D721Med (cell line): ENCODE measurements at regions not wholly inside any gene's neighbourhood (a gene's known extent, or its start where the extent isn't known, plus 50 kb on each side); places are given as distances from the start of the nearest gene placed in this dataset.
"Not testable (repeated sequence)": the region's sequence is repeated elsewhere in the genome, so short reads cannot be mapped to it uniquely, and the experiment has no call there.

Source experiments
- DNase-seq: peaks from one replicate; pipeline ENCODE4 v3.0.0; 2011; ENCODE audit warnings: low spot score; ENCODE audit not compliant: insufficient read length
- FAIRE-seq: peaks from 2 replicates; lab custom pipeline; 2011; peaks lifted over from hg19 to GRCh38; lab: Jason Lieb, UNC
- CTCF ChIP-seq: IDR thresholded peaks from 2 replicates; pipeline ENCODE4 v1.5.1; 2012; ENCODE audit warnings: mild to moderate bottlenecking, control low read depth; ENCODE audit not compliant: insufficient read depth; ENCODE audit errors: missing control alignments

- TF ChIP-seq CTCF = no peak
Observed at GRCh38 chr18:38167623-38168022, 602.0 kb upstream of the CELF4 start.

GRCh38 chr18:38153116-38153515, 587.5 kb upstream of the CELF4 start:
- not testable (repeated sequence) for DNase-seq, FAIRE-seq

More at GRCh38 chr18:38167623-38168022, 602.0 kb upstream of the CELF4 start:
- FAIRE-seq = peak; percentile 80
- no peak for DNase-seq

GRCh38 chr18:38116716-38117115, 551.1 kb upstream of the CELF4 start:
- FAIRE-seq (no peak), DNase-seq (no peak)
- no peak for TF ChIP-seq CTCF

GRCh38 chr18:38115201-38115600, 549.6 kb upstream of the CELF4 start:
- FAIRE-seq (peak; percentile 25), DNase-seq (no peak)
- TF ChIP-seq CTCF = no peak

- TF ChIP-seq CTCF = no peak
- FAIRE-seq (no peak), DNase-seq (no peak)
Observed at GRCh38 chr18:38087538-38087937, 521.9 kb upstream of the CELF4 start.

- peak; percentile 75 for FAIRE-seq
Observed at GRCh38 chr18:38081516-38081915, 515.9 kb upstream of the CELF4 start.

GRCh38 chr18:38077229-38077628, 511.6 kb upstream of the CELF4 start:
- no peak for TF ChIP-seq CTCF
- peak; percentile 44 for FAIRE-seq

More at GRCh38 chr18:38081516-38081915, 515.9 kb upstream of the CELF4 start:
- no peak for DNase-seq
- no peak for TF ChIP-seq CTCF

More at GRCh38 chr18:38077229-38077628, 511.6 kb upstream of the CELF4 start:
- DNase-seq = no peak
